SK-N-DZ (cell line): ENCODE measurements at regions not wholly inside any gene's neighbourhood (a gene's known extent, or its start where the extent isn't known, plus 50 kb on each side); places are given as distances from the start of the nearest gene placed in this dataset.
"Not testable (repeated sequence)": the region's sequence is repeated elsewhere in the genome, so short reads cannot be mapped to it uniquely, and the experiment has no call there.

ENCODE experiments used
- DNase-seq: peaks from one replicate; pipeline ENCODE4 v3.0.0-alpha.2; 2015; ENCODE audit warnings: low spot score

DNA sequence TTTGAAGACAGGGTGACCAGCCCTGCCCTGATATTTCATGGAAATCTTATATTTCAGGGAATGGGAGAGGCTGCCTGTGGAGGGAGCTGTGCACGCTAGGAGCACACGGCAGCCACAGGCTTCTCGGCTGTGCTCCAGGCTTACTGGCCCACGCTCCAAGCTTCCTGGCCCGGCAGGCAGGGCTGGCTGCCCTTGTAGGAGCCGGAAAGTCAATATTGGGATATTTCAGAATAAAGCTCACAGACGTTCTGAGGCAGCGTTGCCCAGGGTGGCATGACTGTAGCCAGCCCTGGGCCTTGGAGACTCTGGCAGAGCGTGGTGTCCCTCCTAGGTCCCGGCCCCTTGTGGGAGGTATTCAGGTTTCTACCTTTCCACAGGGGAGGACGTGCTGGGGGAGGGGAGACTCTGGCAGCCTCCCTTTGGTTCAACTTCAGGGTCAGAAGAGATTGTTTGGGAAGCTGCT lies 95.6 kb downstream of the NPIPB11 start:
- no peak for DNase-seq

DNA sequence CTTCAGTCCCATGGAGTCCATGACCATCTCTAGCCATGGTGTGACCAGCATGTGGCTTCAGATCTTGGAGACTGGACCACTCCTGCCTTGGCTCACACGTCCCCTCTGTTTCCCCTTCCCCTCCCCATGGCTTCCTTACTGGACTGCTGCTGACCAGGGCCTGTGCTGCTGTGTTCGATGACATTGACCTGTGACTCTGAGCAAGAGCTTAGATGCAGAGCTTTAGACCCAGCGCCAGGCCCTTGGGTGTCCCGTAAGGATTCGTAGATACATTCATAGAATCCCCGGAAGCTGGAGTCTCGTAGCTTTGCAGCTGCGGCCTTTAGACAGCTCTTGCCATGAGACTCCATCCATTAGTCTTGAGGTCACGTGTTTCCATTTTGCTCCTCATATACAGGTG lies 96.3 kb downstream of the NPIPB11 start:
- not testable (repeated sequence) for DNase-seq

DNA sequence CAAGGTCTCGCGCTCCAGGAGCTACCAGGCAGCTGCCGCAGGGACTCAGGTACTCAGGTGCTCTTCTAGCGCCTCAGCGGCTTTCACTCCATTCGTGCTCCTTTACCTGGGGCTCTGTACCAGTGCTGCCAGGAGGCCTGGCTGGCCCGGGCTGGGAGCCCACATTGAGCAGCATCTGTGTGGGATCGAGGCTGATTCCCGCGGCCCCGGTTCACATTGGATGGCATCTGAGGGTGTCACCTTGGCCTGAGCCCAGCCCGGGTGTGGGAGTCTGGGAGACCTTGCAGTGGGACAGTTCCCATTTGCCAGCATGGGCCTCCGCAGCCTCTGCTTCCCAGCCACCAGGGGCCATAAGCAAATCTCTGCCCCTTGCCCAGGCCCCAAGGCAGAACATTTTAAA lies 96.9 kb downstream of the NPIPB11 start:
- DNase-seq = not testable (repeated sequence)

DNA sequence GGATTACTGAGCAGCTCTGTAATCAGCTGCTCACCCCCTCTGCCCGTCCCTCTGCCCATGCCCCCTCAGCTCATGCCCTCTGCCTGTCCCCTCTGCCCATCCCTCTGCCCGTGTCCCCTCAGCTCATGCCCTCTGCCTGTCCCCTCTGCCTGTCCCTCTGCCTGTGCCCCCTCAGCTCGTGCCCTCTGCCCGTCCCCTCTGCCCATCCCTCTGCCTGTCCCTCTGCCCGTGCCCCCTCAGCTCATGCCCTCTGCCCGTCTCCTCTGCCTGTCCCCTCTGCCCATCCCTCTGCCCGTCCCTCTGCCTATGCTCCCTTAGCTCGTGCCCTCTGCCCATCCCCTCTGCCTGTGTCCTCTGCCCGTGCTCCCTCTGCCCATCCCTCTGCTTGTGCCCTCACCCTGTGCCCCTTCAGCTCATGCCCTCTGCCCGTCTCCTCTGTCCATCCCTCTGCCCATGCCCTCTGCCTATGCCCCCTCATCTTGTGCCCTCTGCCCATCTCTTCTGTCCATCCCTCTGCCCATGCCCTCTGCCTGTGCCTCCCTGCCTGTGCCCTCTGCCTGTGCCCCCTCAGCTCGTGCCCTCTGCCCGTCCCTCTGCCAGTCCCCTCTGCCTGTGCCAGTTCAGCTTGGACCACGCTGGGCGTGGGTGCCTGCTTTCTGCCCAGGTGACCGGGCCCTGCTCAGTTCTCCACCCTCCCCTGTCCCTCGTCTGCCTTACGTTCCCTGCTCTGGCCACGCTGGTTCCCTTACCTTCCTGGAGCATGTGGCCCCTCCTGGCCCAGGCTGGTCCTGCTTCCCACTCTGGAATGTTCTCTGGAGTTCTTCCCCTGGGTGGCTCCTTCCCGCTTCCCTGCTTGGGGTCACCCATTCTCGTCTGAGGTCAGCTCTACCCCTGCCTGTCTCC lies 97.6 kb downstream of the NPIPB11 start:
- DNase-seq = no peak

DNA sequence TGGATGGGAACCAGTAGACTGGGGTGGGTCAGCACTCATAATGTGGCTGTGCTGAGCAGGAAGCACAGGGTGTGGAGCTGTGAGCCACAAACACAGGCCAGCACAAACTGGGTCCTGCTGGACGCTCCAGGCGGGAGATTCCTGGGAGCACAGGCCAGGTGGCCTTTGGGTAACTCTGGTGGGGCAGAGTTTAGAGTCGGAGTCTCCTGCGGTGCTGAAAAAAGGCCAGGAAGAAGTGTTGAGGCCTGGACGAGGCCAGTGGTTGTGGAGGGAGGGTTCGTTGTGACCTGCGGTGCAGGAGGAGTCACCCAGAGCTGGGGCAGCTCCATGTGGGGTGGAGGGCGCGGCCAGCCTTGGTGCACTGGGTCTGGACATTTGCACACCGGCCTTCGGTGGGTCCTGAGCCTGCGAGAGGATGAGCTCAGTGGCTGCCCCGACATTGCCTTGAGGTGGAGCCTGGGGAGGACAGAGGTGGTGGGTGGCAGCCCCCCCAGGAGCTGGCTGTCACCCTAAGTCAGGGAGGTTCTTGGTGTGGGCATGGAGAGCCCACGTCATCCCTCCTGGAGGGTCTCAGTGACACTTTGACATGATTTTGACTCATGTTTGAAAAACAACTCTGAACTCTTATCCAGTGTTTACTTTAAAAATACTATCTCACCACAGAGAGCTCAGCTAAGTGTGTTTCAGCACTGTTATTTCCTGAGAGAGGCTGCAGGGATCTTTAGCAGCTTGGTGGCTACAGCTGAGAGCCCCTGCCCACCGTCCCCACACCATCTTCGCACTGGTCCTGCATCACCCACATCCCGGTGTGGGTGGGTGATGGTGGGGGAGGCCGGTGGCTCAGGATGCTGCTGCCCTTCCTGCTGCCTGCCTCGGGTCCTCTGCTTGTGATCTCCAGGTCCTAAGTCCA lies 98.7 kb downstream of the NPIPB11 start:
- DNase-seq = no peak

DNA sequence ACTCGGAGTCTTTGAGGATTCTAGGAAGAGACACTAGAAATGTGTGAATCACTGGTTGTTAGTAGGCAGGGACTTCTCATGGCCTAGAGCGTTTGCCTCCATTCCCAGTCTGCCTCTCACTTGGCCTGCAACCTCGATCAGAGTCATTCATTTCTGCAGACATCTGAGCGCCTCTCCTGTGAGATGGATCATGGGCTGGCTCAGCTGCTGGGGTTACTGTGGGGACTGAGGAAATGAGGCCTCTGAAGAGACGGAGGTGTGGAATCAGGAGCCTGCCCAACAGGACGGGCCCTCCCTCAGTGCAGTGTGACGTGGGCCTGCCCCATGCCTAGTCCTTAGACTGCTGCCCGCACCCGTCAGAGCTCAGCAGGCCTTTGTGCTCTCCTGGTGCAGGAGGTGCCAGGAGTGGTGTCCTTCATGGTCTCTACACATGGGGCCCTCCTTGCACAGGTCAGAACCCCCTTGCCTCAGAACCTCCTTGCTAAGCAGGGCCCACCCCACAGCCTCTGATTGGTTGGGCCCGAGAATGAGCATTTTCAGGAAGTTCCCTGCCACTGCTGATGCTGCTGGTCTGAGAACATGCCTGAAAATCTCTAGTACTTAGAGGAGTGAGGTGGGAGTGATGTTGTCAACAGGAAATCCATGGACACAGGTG lies 99.4 kb downstream of the NPIPB11 start:
- DNase-seq = no peak

DNA sequence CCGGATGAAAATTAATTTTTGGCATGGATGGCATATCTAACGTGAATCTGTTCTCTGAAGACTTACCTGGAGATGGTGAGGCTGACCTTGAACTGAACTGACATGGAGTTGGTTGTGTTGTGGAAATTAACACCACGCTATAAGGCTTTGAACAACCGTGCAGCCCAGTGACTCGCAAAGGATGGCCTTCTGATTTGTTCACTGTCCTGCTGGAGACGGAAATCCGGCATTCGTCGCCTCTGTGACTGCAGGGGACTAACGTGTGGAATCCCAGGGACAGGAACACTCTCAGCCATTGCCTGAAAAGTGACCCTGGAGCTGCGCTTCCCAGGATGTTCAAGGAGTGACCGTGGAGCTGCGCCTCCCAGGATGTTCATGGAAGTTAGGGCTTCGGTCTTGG lies 100.3 kb downstream of the NPIPB11 start:
- DNase-seq = no peak

DNA sequence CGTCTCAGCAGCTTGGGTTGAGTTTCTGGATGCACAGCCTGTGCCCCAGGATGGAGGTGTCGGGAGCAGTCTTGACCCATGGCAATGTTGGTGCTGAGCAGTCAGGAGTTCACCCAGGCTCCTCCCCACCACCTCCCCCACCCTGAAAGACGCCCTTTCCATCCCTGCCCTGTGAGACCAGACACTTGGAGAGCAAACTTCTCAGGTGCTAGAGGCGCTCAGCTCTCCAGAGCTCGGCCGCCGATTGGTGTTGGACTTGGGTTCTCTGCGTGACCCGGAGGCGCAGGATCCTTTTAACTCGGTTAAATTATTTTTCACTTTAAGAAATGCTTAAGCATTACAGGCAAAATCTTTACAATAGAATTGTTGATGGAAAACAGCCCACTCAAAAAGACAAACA lies 101.5 kb downstream of the NPIPB11 start:
- DNase-seq = not testable (repeated sequence)

DNA sequence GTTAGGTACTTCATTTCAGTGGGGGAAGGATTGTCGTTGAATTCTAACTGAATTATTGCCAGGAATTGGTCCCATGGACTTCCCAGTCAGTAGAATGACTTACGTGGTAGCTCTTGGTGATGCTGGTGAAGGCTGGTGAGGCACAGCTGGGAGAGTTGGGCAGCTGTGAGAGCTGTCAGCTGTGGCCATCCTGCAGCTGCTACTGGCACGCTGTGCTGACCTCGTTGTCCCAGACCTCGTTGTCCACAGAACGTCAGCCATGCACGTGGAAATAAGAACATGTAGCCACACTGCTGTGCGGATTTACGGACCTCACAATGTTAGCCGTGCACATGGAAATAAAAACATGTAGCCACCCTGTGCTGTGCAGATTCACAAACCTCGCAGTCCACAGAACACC lies 102.3 kb downstream of the NPIPB11 start:
- no peak for DNase-seq

DNA sequence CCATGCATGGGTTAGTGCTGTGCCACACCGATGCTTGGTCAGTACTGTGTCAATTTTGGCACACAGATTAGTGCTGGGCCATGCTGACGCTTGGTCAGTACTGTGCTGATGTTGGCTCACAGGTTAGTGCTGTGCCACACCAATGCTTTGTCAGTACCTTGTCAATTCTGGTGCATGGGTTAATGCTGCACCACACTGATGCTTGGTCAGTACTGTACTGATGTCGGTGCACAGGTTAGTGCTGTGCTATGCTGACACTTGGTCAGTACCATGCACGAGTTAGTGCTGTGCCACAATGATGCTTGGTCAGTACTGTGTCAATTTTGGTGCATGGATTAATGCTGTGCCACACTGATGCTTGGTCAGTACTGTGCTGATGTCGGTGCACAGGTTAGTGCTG lies 103.0 kb downstream of the NPIPB11 start:
- DNase-seq = no peak

DNA sequence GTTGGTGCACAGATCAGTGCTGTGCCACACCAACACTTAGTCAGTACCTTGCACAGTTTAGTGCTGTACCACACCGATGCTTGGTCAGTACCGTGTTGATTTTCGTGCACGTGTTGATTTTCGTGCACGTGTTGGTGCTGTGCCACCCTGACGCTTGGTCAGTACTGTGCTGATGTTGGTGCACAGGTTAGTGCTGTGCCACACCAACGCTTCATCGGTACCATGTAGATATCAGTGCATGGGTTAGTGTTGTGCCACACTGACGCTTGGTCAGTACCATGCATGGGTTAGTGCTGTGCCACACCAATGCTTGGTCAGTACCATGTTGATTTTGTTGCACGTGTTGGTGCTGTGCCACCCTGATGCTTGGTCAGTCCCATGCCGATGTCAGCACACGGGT lies 103.5 kb downstream of the NPIPB11 start:
- DNase-seq = no peak

DNA sequence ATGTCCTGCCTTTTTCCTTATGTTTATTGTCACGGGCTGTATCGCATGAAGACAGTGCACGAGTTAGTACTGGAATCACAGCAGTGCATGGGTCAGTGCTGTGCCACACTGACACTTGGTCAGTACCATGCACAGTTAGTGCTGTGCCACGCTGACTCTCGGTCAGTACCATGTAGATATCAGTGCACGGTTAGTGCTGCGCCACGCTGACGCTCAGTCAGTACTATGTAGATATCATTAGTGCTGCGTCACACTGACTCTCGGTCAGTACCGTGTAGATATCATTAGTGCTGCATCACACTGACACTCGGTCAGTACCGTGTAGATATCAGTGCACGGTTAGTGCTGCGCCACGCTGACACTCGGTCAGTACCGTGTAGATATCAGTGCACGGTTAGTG lies 104.1 kb downstream of the NPIPB11 start:
- not testable (repeated sequence) for DNase-seq

DNA sequence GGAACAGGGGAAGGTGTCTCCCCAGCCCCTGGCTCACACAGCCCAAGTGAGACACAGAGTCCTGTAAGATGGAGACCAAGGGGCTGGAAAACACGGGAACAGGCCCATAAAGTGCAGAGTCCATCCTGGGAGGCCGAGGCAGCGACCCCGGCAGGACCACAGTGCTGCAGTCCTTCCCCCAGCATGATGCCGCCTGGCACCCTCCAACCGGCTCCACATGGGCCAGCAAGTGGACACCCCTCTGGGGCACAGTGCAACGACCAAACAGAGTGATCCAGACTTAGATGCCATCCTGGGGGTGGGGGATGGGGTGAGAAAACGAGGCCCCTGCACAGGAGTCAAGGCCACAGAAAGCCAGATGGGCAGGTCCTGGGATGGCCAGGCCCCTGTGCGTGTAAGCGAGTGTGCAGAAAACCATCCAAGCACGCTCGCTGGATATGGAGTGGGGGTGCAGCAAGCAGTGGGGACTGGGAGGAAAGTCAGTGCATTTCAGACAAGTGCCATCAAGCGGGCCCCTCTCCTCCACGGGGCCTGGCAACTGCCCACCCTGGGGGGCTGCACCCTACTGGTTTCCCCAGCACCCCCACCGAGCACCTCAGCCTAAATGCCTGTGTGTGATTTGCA lies 104.7 kb downstream of the NPIPB11 start:
- not testable (repeated sequence) for DNase-seq

DNA sequence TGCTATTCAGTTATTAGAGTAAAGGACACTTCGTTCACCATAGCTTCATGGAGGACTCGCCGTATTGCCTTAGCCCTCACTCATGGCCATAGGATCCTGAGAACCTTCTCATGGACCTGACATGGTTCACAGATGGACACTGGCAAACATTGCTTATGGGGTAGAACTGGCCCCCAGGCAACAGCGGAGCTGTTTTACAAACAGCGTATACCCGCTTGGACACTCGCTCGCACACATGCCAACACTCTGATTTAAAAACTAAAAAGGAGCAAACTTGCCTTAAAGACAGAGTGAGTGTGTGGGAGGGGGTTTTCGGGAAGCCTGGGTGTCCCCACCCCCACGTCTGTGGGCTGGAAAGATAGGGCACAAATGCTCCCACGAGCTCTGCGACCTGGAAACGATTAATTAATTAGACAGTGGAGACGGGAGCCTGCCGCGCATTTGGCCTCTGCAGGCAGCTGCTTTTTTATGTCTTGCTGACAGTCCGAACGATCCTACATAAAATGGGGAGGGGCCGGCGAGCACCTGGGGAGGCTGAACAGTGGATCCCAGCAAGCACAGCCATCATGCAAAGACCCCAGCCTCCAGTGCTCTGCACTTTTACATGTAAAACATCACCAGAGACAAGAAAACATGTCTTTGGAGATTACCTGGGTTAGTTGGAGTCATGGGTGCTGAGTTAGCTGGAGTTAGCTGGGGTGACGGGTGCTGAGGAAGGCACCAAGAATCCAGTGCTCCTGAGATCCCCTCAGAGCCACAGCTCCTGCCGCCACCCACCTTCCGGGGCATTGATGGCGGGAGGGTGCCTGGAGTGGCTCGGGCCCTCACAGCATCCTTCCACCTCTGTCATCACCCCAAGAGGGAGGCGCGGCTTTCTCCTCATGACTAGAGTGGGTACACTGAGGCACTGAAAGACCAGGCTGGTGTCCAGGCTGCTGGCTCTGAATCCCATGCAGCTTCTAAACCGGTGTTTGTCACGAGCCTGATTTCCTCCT lies 105.7 kb downstream of the NPIPB11 start:
- DNase-seq = not testable (repeated sequence)

DNA sequence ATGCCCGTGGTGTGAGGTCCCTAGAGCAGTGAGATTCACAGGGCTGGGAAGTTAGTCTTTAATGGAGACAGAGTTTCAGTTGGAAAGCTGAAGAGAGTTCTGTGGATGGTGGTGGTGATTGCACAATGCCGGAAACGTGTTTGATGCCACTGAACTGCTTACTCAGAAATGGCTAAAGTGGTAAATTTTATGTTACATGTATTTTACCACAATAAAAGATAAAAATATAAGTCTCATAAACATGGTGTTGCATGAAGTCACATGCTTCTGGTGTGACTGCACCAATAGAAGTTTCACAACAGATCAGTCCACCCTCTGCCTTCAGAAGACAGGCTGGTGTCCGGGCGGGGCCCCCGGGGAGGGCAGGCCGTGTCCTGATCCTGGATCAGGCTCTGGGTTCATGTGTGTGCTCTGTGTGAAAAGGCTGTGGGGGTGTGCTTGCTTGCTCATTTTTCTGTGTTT lies 106.5 kb downstream of the NPIPB11 start:
- not testable (repeated sequence) for DNase-seq

DNA sequence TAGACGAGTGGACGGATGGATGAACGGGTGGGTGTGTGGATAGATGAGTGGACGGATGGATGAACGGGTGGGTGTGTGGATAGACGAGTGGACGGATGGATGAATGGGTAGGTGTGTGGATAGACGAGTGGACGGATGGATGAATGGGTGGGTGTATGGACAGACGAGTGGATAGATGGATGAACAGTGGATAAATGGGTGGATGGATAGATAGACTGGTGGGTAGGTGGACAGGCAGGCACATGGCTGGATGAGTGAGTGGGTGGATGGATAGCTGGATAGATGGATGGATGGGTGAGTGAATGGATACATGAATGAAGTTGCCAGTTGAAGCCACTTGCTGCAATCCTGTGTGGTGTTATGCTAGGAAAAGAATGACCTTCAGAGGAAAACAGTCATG lies 107.5 kb downstream of the NPIPB11 start:
- not testable (repeated sequence) for DNase-seq

DNA sequence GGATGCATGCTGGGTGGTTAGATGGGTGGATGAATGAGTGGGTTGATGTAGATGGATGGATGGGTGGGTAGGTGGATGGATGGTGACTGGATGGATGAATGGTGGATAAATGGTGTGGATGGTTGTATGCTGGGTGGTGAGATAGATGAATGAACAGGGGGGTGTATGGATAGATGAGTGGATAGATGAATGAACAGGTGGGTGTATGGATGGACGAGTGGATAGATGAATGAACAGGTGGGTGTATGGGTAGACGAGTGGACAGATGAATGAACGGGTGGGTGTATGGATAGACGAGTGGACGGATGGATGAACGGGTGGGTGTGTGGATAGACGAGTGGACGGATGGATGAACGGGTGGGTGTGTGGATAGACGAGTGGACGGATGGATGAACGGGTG lies 108.2 kb downstream of the NPIPB11 start:
- not testable (repeated sequence) for DNase-seq

DNA sequence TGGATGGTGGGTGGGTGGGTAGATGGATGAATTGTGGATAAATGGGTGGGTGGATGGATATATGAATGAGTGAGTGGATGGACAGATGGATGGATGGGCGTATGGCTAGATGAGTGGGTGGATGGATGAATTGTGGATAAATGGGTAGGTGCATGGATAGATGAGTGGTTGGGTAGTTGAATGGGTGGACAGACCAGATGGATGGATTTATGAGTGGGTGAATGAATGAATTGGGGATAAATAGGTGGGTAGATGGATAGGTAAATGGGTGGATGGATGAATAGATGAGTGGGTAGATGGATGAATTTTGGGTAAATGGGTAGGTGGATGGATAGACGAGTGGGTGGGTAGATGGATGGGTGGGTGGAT lies 108.7 kb downstream of the NPIPB11 start:
- not testable (repeated sequence) for DNase-seq

DNA sequence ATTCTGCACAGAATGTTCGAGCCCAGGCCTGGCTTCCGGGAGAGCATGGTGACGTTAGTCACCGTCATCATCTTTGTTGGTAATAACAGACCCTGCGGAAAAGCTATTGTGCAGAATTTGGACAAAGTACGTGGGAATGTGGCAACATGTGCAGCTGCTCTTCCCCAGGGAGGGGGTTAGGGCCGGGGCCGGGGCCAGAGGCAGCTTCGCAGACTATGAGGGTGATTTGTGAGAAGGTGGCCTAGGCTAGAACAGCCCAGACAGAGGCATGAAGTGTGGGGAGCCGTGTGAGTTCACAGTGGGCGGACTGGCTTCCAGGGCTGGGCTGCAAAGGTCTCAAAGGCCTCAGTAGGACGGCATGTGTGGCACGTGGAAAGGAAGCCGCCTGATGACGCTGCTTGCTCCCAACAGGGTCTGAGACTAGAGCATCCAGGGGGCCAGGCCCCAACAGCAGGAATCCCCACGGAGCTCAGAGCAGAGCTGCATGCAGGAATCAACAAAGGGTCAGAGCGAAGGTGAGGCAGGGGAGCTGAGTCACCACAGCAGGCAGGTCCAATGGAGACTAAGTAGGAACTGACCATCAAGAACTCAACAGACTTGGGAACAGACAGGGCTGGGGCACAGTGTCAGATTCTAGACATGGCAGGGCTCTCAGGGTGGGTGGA lies 109.2 kb downstream of the NPIPB11 start:
- DNase-seq = not testable (repeated sequence)
